Stimulated activated CD8-positive, alpha-beta memory T cell treated with anti-CD3 and anti-CD28 coated beads, Interleukin-4, amount 100 ng/mL, for 48 hours (primary cell): ENCODE measurements at regions not wholly inside any gene's neighbourhood (a gene's known extent, or its start where the extent isn't known, plus 50 kb on each side); places are given as distances from the start of the nearest gene placed in this dataset.
"Not testable (repeated sequence)": the region's sequence is repeated elsewhere in the genome, so short reads cannot be mapped to it uniquely, and the experiment has no call there.

Experiments
- DNase-seq: peaks from one replicate; pipeline ENCODE4 v3.0.0-alpha.2; 2020

DNA sequence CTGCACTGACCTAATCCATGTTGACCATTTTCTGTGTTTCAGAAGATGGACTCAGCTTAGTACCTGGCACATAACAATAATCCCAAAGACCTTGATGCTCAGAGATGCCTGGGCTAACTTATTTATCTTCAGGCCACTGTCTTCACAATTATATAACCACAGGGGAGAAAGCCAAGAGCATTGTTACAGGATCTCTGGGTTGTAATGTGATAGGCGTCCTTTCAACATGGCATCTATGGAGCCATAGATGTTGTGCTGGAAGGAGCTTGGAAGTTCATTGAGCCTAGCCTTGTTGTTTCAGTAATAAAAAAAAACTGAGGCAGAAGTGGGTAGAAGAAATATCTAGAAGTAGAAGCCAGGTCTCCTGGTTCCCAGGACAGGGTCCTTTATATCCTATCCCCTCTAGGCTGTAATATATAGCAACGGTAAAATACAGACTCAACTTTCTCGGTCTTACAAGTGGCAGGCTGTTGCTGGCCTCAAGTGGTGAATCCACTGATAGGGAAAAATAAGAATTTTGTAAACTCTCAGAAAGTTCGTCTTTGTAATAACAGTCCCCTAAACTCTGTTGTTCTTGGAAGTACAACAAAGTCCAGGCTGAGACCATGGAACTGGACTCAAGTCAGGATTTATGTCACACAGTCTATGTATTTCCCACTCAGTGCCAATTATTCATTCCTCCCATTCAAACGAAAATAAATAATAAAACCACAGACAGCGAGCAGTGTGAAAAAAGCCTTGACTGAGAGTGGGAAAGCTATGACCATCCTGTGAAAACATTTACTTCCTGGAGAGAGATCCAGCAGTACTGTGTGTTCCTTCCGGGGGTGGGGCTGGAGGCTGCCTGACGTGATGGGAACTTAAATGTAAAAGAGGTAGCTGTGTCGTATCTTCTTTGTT is 277.6 kb downstream of the REEP3 start:
- DNase-seq, result no peak

DNA sequence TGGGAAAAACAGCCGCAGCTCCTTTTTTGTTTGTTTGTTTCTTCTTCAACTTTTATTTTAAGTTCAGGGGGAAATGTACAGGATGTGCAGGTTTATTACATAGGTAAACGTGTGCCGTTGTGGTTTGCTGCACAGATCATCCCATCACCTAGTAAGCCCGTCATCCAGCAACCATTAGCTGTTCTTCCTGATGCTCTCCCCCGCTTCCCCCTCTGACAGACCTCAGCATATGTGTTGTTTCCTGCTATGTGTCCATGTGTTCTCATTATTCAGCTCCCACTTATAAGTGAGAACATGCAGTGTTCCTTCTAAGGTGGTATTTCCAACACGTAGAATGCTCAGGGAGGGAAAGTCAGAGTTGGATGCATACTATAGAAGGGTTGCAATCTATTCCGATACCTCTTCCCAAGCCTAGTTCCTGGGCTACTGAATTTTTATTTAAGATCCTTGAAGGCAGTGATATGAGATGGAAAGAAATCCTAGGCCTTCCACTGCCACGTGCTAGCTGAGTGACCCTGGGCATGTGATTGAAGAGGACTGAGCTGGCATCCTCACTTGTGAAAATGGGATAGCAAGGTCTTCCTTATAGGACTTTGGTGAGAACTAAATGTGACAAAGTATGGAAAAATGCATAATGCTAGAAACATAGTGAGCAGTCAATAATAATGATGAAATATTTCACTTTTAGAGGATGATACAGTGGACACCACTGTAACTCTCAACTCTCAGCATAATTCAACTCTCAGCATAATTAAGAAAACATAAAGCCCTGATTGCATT is 278.5 kb downstream of the REEP3 start:
- DNase-seq, result no peak

DNA sequence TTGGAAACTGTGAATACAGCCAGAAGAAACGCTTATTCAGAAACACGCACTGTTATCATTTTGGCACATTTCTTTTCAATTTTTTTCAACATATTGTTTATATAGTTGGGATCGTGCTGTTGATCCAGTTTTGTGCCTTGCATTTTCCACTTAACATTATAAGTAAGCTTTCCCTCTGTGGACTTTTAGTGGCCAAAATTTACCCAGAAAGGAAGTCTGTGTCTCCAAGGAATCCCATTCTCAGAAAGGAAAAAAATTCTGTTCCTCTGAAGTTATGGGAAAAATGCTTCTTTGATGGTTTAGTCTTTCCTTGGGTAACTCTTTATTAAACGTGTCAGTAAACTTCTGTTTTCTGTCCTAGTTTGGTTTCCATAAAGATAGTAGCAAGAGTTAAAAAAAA is 280.0 kb downstream of the REEP3 start:
- no peak for DNase-seq

DNA sequence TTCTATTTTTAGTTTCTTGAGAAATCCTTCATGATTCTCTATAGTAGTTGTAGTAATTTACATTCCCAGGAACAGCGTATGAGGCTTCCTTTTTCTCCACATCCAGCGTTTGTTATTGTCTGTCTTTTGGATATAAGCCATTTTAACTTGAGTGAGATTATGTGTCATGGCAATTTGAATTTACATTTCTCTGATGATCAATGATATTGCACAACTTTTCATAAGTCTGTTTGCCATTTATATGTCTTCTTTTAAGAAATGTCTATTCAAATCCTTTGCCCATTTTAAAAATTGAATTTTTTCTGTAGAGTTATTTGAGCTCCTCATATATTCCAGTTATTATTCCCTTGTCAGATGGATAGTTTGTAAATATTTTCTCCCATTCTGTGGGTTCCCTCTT is 285.1 kb downstream of the REEP3 start:
- DNase-seq, result no peak

DNA sequence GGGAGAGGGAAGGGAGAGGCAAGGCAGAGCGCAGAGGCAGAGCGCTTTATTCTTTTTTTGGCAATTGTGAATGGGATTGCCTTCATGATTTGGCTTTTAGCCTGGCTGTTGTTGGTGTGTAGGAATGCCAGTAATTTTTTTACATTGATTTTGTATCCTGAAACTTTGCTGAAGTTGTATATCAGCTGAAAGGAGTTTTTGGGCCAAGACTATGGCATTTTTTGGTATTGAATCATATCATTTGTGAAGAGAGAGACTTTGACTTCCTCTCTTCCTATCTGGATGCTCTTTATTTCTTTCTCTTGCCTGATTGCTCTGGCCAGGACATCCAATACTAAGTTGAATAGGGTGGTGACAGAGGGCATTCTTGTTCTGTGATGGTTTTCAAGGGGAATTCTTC is 291.3 kb downstream of the REEP3 start:
- DNase-seq, result no peak

DNA sequence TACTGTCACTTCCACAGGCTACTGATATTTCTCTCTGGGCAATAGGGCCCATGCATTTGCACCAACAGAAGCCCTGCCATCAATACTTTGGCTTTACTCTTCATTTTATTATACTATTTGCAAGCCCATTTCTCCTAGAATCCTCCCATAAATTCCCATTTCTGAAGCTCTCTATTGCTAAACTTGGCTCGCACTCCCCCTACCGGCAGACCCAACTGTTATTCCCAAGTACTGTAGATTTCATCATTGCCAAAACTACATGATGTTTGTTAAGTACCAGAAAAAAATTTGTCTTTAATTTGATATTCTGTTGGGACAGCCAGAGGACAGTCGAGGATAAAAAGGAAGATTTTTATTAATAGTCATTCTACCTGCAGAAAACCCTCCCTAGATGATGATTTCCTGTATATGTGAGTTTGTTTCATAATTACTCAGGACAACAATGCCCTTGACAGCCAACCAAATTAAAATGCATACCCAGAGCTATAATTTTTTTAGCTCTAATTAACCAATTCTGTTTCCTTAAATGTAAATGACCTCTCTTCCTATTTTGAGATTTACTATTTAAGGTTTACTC is 298.6 kb downstream of the REEP3 start:
- DNase-seq, result peak; percentile 53

DNA sequence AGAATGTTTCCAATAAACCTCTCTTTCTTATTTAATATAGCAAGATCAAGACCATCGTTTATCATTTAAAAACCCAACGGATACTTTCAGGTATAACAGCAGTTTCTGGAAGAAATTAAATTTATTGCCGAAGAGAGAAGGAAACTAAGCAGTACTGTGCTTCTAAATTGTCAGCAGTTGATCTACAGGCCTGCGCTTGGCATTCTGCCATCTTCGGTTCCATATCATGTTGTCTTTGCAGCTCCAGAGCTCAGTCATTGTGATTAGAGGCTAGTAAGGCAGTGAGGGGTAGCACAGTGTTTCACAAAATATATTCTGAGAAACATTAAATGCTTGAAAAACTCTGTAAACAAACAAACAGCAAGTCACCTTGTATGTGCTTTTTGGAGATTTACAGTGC is 301.3 kb downstream of the REEP3 start:
- DNase-seq, result no peak

DNA sequence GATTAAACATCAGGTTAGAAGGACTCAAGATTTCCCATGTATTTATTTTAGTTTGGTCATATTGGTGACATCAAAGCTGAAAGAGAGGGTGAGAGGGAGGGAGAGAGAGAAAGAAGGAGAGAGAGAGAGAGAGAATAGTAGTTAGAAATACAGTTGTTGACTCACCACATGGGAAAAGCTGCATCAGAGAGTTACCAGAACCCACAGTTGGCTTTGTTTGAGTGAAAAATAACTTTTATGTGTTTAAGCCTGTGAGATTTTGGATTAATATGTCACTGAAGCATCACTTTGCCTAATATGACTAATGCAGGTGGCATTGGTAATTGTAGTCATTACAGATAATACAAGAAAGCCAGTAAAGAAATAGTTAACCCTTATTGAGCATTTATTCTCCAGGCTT is 303.9 kb downstream of the REEP3 start:
- DNase-seq, result no peak

DNA sequence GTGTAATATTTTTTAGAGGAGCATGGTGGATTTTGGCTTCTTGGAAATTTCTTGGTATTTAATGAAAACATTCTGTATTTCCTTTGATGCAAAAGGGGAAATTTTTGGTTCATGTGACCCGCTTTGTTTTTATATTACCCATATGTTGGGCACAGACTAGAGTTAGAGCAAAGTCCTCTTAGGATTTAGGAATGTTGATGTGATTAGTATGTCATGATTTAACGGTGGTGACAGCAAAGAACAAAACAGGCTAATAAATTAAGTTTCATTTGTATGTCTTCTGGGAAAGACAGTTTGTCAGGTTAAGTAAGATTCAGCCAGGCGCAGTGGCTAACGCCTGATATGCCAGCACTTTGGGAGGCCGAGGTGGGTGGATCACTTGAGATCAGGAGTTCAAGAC is 304.6 kb downstream of the REEP3 start:
- DNase-seq, result no peak

DNA sequence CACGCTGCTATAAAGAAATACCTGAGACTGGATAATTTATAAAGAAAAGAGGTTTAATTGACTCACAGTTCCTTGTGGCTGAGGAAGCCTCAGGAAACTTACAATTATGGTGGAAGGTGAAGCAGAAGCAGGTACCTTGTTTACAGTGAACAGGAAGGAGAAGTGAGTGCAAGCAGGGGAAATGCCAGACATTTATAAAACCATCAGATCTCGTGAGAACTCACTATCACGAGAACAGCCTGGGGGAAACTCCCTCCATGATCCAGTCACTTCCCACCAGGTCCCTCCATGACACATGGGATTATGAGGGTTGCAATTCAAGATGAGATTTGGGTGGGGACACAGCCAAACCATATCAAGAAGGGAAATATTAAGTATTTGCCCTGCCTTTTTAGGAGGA is 305.8 kb downstream of the REEP3 start:
- DNase-seq, result not testable (repeated sequence)

DNA sequence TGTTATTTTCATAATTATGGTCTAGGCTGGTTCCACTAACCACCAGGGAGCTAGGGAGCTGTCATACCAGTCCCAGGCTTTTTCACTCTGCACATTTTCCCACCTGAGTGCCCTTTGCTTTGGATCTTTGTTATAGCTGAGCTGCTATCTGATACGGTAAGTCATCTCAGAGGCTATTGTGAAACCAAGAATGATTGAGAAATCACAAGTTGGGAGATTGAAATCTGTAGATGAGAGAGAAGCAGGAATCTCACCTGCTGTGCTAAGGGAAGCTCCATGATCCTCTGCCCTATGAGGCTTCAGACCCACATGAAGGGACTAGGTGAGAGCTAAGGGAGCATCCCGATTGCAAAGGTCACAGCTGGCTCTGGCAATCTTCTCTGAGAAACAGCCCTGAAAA is 307.8 kb downstream of the REEP3 start:
- no peak for DNase-seq

DNA sequence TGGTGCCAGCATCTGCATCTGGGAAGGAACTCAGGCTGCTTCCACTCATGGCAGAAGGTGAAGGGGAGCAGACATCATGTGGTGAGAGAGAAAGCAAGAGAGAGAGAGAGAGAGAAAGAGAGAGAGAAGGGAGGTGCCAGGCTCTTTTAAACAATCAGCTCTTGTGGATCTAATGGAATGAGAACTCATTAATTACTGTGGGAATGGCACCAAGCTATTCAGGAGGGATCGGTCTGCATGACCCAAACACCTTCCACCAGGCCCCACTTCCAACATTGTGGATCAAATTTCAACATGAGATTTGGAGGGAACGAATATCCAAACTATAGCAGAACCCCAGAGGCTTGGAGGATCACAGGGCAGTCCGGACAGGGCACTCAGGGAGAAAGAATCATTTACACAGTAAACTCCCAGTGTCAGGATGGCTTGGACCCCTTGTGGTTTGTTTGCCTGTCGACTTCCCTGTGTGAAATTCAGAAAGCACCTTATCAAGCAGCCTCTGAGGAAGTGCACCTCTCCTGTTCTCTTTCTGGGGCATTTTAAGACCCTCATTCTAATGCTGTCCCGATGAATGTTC is 308.5 kb downstream of the REEP3 start:
- DNase-seq, result no peak

DNA sequence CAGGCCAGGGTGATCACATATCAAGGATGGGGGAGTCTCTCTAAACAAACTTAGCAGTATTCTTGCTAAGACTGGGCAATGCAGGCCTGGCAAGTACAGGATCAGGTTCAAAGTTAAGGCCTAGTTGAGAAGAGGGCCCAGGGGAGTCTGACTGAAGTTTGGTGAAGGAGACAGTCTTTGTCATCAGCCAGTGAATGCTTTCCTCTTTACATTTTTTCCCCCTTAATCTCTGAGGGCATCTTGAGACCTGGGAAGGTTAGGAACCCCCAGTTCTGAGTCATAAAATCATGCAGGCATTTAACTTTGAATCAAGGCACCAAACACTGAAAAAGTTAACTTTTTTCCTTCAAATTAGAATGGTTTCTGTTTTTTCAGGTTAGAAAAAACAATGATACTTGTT is 311.5 kb downstream of the REEP3 start:
- no peak for DNase-seq

DNA sequence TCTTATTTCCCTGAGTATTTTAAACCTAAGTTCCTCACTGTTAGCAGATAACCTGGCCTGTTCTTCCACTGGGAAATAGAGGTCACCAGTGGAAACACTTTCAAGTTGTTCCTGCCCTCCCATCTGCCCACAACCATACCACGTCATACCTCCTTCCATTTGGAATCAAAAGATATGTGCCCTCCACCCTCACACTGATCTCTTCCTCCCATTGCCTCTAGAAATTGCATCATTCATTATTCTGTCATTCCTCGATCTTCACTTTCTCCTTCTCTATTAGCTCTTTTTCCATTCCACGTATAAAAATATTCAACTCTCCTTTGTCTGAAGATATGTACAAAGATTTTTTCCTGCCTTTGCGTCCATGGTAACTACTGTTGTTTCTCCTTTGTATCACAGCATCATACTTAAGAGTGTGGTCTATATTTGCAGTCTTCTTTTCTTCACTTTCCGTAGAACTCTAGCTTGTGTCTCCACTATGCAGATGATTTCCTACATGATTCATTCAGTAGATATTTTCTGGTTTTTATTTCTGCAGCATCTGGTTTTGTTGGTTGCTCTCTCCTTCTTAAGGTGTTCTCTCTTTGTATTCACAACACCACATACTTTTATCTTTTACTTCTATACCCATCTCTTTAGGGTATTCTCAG is 312.3 kb downstream of the REEP3 start:
- DNase-seq, result no peak

DNA sequence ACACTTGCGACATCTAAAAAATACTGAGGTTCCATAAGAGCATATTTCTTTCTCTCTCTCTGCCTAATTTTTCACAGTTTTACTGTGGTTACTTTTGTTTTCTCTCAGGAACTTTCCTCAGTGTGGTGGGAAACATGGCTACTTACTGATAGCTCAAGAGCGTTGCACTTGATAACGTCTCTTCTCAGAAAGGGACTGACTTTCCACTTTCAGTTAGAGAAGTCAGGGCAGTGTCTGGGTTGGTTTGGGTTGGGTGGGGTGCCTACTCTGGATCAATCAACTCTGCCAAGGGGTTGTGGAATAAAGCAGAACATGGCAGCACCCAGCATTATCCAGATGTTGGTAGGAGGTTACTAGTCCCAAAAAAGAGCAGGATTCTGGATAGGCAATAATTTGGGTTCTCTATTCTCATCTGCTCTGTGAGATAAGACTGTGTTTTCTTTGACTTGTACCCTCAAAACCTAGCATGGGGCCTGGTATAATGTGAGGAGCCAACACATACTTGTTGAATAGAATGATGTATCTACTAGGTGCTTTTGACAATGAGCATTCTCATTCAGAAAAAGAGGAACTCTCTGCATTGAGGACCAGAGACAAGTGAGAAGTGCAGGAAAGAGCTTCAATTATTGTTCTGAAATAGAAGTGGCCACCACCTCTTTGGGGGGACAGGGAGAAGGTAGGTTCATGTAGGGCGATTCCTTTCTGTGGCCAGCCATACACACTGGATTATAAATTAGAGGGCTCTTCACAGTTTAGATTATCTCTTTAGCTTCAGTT is 315.7 kb downstream of the REEP3 start:
- DNase-seq, result no peak

DNA sequence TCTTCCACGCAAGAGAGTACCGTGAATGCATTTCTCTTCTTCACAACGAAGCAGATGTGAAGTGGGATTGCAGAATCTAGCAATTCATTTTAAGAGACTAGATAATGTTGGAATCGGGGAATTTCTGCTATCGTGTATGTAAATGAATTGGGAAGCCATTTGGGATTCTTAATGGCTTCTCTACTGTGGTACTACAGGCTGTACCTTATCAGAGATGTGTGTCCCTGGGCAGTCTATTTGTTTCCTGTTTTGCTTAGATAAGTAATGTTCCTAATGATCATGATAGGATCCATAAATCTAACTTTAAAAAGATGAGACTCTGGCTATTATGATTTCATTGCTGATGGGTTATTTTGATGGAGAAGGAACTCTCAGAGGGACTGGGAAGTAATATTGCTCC is 320.6 kb downstream of the REEP3 start:
- no peak for DNase-seq

DNA sequence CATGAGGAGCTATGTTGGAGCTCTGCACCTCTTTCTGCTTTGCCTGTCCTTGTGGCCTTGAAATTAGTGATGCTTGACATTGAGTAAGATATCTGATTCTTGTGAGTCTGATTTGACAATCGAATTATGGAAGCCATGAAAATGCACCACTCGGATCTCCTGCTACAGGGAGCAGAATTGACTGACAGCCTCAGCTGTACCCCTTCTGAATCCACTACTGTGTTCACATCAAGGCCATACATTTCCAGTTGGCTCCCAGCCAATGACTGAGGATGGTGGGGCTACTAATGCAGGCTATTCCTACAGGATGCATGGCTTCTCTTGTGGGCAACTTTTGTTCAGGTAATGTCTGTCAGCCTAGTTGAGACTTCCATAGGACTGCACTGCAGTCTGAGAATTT is 321.9 kb downstream of the REEP3 start:
- no peak for DNase-seq

DNA sequence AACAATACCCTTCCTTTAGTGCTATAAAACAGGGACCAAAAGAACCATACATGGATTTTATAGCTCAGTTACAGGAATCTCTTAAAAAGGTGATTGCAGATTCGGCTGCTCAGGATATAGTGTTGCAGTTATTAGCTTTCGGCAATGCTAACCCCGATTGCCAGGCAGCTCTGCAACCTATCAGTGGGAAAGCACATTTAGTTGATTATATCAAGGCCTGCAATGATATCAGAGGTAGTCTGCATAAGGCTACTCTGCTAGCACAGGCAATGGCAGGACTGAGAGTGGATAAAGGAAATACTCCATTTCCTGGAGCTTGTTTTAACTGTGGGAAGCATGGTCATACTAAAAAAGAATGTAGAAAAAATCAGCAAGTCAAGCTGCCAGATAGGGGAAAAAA is 327.7 kb downstream of the REEP3 start:
- DNase-seq, result not testable (repeated sequence)

DNA sequence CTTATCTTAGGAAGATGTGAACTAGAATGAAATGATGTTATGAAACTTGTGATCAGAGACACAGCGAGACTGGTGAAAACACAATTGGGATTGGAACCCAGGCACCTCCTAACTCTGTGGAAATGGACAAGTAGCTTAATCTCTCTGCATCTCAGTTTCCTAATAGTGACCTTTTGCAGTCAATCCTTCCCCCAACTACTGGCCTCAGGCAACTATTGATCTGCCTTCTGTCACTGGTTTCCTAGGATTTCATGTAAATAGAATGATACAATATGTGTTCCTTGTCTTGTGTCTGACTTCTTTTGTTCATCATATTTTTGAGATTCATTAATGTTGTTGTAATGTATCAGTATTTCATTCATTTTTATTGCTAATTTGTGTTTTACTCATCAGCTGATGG is 341.7 kb downstream of the REEP3 start:
- no peak for DNase-seq

DNA sequence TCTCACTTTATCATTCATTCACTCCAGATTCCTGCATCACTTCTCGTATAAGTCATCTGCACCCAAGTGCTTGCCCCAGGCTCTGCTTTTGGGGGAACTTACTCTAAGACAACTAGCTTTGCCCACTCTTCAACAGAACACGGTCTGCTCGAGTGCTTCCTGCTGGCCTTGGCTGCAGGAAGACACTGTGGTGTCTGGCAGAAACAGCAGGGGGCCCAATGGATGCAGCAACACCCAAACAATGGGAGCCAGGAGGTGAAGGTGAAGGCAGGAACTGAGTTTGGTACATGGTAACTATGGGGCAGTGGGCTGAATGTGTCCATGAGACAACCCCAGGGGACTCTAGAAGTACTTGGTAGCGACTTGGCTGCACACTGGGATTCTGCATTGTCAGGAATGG is 344.0 kb downstream of the REEP3 start:
- no peak for DNase-seq

DNA sequence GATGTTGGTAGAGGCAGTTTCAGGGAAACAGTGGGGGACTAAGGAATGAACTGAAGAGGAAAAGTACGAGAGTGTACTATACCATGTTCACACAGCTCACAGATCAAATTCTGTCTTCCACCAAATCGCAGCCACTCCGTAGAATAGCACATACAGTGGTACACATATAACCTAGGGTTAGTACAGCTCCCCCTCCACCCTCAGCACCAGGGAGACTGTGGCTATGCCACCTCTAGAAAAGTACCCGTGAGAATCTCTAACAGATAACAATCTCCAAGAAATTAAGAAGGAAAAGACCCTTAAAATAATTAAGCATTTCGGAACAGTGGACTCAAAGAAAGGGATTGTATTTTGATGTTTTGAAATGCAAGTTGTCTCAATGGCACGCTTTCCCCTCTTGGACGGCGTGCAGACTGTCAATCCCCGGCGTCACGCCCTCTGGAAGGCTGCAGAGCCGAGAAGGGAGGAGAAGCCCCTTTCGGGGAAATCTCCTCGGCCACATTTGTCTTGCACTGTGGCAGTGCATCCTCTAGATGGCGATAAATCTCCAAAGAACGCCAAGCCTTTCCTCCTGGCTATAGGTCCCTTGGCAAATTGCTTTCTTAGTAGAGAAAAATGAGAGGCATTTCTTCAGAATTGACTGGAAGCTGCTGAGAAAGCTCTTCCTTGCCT is 345.0 kb downstream of the REEP3 start:
- peak; percentile 64 for DNase-seq

DNA sequence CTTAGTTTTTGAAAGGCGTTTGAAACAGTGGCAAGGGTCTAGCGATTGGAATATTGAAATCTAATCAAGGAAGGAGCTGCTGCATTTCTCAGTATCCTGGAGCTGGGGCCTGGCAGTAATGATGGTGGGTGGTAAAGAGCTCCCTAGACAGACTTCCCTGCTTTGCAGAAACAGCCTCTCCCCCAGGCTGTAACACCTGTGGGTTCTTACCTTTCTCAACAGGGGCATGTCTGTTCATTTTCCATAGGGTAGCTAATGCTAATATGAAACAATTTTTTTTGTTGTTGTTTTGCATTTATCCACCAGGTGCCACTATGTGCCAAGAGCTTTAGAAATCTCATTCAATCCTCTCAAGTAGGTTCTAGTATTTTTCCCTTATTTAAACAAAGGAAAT is 345.5 kb downstream of the REEP3 start:
- DNase-seq, result no peak
